Fibroblast of lung (primary cell): ENCODE measurements at regions not wholly inside any gene's neighbourhood (a gene's known extent, or its start where the extent isn't known, plus 50 kb on each side); places are given as distances from the start of the nearest gene placed in this dataset.
A peak's percentile ranks its signal among the peaks of the same experiment; 100 is the strongest.

Experiments used
- DNase-seq, 2 donors: peaks; one replicate each; pipeline versions ENCODE4 v3.0.0 to v3.0.0-alpha.2; 2010; ENCODE audit warnings: low read depth in 2 of 2
- H2AFZ ChIP-seq: 2 replicates; pipeline ENCODE4 v1.5.1; 2012; ENCODE audit warnings: low read length, control low read depth, inconsistent platforms
- H3K27ac ChIP-seq: 2 replicates; pipeline ENCODE4 v1.5.1; 2011; ENCODE audit warnings: low read length, control low read depth; ENCODE audit not compliant: insufficient read depth
- H3K27me3 ChIP-seq: 2 replicates; pipeline ENCODE4 v1.5.1; 2011; ENCODE audit warnings: mild to moderate bottlenecking, low read length; ENCODE audit not compliant: control insufficient read depth, insufficient read depth
- H3K36me3 ChIP-seq: 2 replicates; pipeline ENCODE4 v1.5.1; 2011; ENCODE audit warnings: low read length; ENCODE audit not compliant: control insufficient read depth, insufficient read depth
- H3K4me1 ChIP-seq: 2 replicates; pipeline ENCODE4 v1.5.1; 2011; ENCODE audit warnings: low read length; ENCODE audit not compliant: control insufficient read depth, insufficient read depth; ENCODE audit errors: extremely low read depth
- H3K4me2 ChIP-seq: 2 replicates; pipeline ENCODE4 v1.5.1; 2011; ENCODE audit warnings: low read length, control low read depth; ENCODE audit not compliant: insufficient read depth; ENCODE audit errors: extremely low read depth
- H3K4me3 ChIP-seq, 4 experiments: fragments of 200-600 bp in 1 of 4; sonication (generic) in 1 of 4; replicated peaks in 1 of 4; 2 replicates each; pipeline ENCODE4 v1.5.1; 2011 to 2016; ENCODE audit warnings: low read length in 4 of 4, low read depth in 3 of 4, mild to moderate bottlenecking in 3 of 4, control low read depth in 2 of 4, inconsistent platforms in 1 of 4, mixed read lengths in 1 of 4; ENCODE audit not compliant: insufficient read depth in 1 of 4; ENCODE audit errors: control extremely low read depth in 1 of 4
- H3K79me2 ChIP-seq: 2 replicates; pipeline ENCODE4 v1.5.1; 2012; ENCODE audit warnings: mild to moderate bottlenecking, low read length, inconsistent platforms; ENCODE audit not compliant: control insufficient read depth, insufficient read depth
- H3K9ac ChIP-seq: 2 replicates; pipeline ENCODE4 v1.5.1; 2011; ENCODE audit warnings: mild to moderate bottlenecking, low read length, control low read depth; ENCODE audit not compliant: insufficient read depth
- H3K9me3 ChIP-seq: 2 replicates; pipeline ENCODE4 v1.5.1; 2012; ENCODE audit warnings: low read depth, low read length; ENCODE audit not compliant: control insufficient read depth, insufficient read depth
- H4K20me1 ChIP-seq: 2 replicates; pipeline ENCODE4 v1.5.1; 2011; ENCODE audit warnings: low read length; ENCODE audit not compliant: control insufficient read depth, insufficient read depth; ENCODE audit errors: extremely low read depth
- CTCF ChIP-seq, 2 donors: IDR thresholded peaks in 1 of 2; conservative IDR thresholded peaks in 1 of 2; 1 replicate in 1 of 2; 2 replicates in 1 of 2; pipeline ENCODE4 v1.5.1; 2011 to 2012; ENCODE audit warnings: low read length in 2 of 2, control low read depth in 1 of 2, inconsistent platforms in 1 of 2, low read depth in 1 of 2, mild to moderate bottlenecking in 1 of 2
- EZH2 ChIP-seq: IDR thresholded peaks from 2 replicates; pipeline ENCODE4 v1.5.1; 2012; ENCODE audit warnings: low read length, control low read depth, mild to moderate bottlenecking; ENCODE audit errors: missing control alignments

GRCh38 chr6:138001750-138002349, 105.4 kb downstream of the PERP start:
- H3K36me3 ChIP-seq, result no peaks in the 10 kb centered on the region
- TF ChIP-seq CTCF (conservative IDR thresholded peaks at IDR 0.05 in 1 of 2, IDR thresholded peaks at IDR 0.05 in 1 of 2; ENCODE audit: low read depth in 1 of 2, low read length in 2 of 2), result peak; percentile 94
- no peak for TF ChIP-seq EZH2
- H3K27me3 ChIP-seq, result no peaks in the 10 kb centered on the region
- H3K4me1 ChIP-seq, result no peaks in the 10 kb centered on the region
- DNase-seq, result peak; percentile 31 to 66
- H3K9me3 ChIP-seq, result no peaks in the 10 kb centered on the region
- no peak overlapping the region for H2AFZ ChIP-seq
- no peak overlapping the region for H3K4me3 ChIP-seq
- no peaks in the 10 kb centered on the region for H3K79me2 ChIP-seq
- H4K20me1 ChIP-seq, result no peaks in the 10 kb centered on the region
- H3K27ac ChIP-seq, result no peak overlapping the region
- H3K9ac ChIP-seq, result no peak overlapping the region
- no peak overlapping the region for H3K4me2 ChIP-seq

- Histone ChIP-seq H3K9ac (no peak overlapping the region), H3K9me3 (no peaks in the 10 kb centered on the region), H3K79me2 (no peaks in the 10 kb centered on the region), H3K4me3 (no peak overlapping the region), H3K4me1 (no peaks in the 10 kb centered on the region), H3K27ac (no peak overlapping the region), H3K4me2 (no peak overlapping the region), H3K27me3 (no peaks in the 10 kb centered on the region), H2AFZ (no peak overlapping the region), H4K20me1 (no peaks in the 10 kb centered on the region), H3K36me3 (no peaks in the 10 kb centered on the region)
- DNase-seq, result peak; percentile 16 to 27
- peak; percentile 26 to 50 for TF ChIP-seq CTCF (conservative IDR thresholded peaks at IDR 0.05 in 1 of 2, IDR thresholded peaks at IDR 0.05 in 1 of 2; ENCODE audit: low read depth in 1 of 2, low read length in 2 of 2)
- no peak for TF ChIP-seq EZH2
These were observed 102.6 kb downstream of the PERP start for GRCh38 chr6:138004430-138005287.

- H3K79me2 ChIP-seq, result no peaks in the 10 kb centered on the region
- H3K4me3 ChIP-seq, result no peak overlapping the region
- TF ChIP-seq CTCF (conservative IDR thresholded peaks at IDR 0.05 in 1 of 2, IDR thresholded peaks at IDR 0.05 in 1 of 2; ENCODE audit: low read depth in 1 of 2, low read length in 2 of 2), result no peak
- no peak for TF ChIP-seq EZH2
- no peak overlapping the region for H2AFZ ChIP-seq
- no peak for DNase-seq
- H3K9ac ChIP-seq, result no peak overlapping the region
- no peaks in the 10 kb centered on the region for H4K20me1 ChIP-seq
- no peaks in the 10 kb centered on the region for H3K9me3 ChIP-seq
- no peaks in the 10 kb centered on the region for H3K4me1 ChIP-seq
- H3K27me3 ChIP-seq, result no peaks in the 10 kb centered on the region
- H3K36me3 ChIP-seq, result no peaks in the 10 kb centered on the region
- no peak overlapping the region for H3K4me2 ChIP-seq
- no peak overlapping the region for H3K27ac ChIP-seq
These were observed 101.4 kb downstream of the PERP start for GRCh38 chr6:138005846-138006245.
